ENCODE measurements at regions not wholly inside any gene's neighbourhood (a gene's known extent, or its start where the extent isn't known, plus 50 kb on each side); places are given as distances from the start of the nearest gene placed in this dataset.
A peak's percentile ranks its signal among the peaks of the same experiment; 100 is the strongest.
"Not testable (repeated sequence)": the region's sequence is repeated elsewhere in the genome, so short reads cannot be mapped to it uniquely, and the experiment has no call there.

DNA sequence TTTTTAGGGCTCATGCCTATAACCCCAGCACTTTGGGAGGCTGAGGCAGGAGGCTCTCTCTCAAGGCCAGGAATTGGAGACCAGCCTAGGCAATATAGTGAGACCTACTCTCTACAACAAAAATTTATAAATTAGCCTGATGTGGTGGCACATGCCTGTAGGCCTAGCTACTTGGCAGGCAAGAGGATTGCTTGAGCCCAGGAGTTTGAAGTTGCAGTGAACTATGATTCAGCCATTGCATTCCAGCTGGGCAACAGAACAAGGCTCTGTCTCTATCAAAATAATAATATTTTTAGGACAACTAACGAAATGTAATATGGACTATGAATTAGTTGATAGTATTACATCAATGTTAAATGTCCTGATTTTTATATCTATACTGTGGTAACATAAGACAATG, 68.8 kb upstream of the ARID1A start:
- H3K27ac Mint-ChIP-seq, result peak overlapping the region; percentile 78

DNA sequence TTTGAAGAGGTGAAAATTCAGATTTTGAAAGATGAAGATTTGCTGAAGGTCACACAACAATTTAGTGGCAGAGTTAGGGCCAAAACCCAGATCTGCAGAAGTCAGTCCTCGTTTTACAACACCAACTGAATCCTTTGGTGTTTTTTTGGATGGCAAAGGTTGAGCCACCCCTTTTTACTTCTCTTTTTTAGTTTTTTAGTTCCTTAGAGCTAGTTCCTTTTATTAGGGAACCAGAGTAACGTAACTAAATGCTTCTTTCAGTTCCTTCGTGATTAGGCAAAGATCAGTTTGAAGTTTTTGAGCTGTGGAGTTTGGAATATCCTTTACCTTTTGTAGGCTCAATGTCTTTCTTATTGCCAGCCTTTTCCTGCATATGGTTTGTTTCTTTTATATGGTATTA, 67.9 kb upstream of the ARID1A start:
- no peaks in the 10 kb centered on the region for H3K27me3 Mint-ChIP-seq
- H3K4me1 Mint-ChIP-seq, result peaks cover 53% of the 10 kb centered on the region
- peak overlapping the region; percentile 9 for H3K4me3 Mint-ChIP-seq
- no peaks in the 10 kb centered on the region for H3K36me3 Mint-ChIP-seq
- H3K27ac Mint-ChIP-seq, result peak overlapping the region; percentile 78
- H3K9me3 Mint-ChIP-seq, result no peaks in the 10 kb centered on the region
- ATAC-seq, result peak; percentile 79

More for the DNA sequence above, 68.8 kb upstream of the ARID1A start:
- Mint-ChIP-seq H3K4me3 (no peak overlapping the region), H3K27me3 (no peaks in the 10 kb centered on the region), H3K36me3 (no peaks in the 10 kb centered on the region), H3K9me3 (no peaks in the 10 kb centered on the region), H3K4me1 (peaks cover 43% of the 10 kb centered on the region)
- ATAC-seq, result no peak

DNA sequence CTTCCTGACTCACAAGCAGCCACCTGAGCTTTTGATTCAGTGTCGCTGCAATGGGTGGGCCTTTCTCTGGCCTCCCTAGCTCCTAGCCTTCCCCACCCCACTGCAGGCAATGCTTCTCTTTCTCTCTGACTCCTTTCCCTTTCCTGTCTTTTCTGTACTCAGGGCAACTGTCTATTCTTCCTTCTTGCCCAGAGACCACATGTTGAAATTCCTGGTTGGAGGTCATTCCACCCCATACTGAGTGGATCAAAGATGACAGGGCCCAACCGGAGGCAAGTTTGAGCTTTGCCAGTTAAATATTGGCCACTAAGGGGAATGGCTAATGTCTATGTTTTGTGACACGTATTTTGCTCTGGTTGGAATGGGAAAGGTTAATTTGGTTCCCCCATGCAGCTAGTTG, 65.2 kb upstream of the ARID1A start:
- Mint-ChIP-seq H3K4me3 (no peak overlapping the region), H3K27me3 (no peaks in the 10 kb centered on the region), H3K27ac (peak overlapping the region; percentile 90), H3K36me3 (no peaks in the 10 kb centered on the region), H3K4me1 (peaks cover 62% of the 10 kb centered on the region), H3K9me3 (no peaks in the 10 kb centered on the region)
- ATAC-seq, result no peak

DNA sequence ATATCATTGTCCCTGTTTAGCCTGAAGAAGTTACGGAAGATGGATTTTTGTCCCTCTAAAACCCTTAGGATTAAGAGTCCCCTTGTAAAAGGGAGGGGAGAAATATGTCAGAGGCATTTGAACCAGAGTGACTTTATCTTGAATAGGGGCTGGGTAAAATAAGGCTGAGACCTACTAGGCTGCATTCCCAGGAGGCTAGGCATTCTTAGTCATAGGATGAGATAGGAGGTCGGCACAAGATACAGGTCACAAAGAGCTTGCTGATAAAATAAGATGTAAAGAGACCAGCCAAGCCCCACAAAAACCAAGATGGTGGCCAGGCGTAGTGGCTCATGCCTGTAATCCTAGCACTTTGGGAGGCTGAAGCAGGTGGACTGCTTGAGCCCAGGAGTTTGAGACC, 60.0 kb upstream of the ARID1A start:
- not testable (repeated sequence) for H3K36me3 Mint-ChIP-seq, H3K4me3 Mint-ChIP-seq, ATAC-seq, H3K27me3 Mint-ChIP-seq, H3K27ac Mint-ChIP-seq, H3K9me3 Mint-ChIP-seq
- peaks cover 45% of the 10 kb centered on the region for H3K4me1 Mint-ChIP-seq

DNA sequence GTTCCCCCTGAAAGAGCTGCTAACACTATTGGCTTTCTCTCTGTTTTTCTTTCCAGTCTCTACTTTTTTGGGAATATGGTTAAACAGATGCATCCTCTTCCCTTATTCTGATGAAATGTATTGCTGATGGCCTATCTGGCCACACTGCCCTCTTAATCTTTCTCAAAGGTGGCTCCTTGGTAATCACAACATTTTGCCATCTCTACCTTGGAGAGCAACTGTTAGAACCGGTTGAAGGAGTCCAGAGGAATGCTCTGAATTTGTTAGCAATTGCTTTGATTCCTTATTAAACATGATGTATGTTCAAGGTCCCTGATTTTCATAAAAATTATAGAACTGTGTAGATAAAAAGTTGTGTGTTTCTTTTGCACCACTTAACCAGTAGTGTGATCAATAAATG, 50.1 kb upstream of the ARID1A start:
- no peak overlapping the region for H3K27ac Mint-ChIP-seq

More for the DNA sequence above, 50.1 kb upstream of the ARID1A start:
- Mint-ChIP-seq H3K4me1 (no peaks in the 10 kb centered on the region), H3K4me3 (no peak overlapping the region), H3K9me3 (no peaks in the 10 kb centered on the region), H3K27me3 (no peaks in the 10 kb centered on the region), H3K36me3 (no peaks in the 10 kb centered on the region)
- ATAC-seq, result no peak
